ENCODE measurements at regions not wholly inside any gene's neighbourhood (a gene's known extent, or its start where the extent isn't known, plus 50 kb on each side); places are given as distances from the start of the nearest gene placed in this dataset.
"Not testable (repeated sequence)": the region's sequence is repeated elsewhere in the genome, so short reads cannot be mapped to it uniquely, and the experiment has no call there.

DNA sequence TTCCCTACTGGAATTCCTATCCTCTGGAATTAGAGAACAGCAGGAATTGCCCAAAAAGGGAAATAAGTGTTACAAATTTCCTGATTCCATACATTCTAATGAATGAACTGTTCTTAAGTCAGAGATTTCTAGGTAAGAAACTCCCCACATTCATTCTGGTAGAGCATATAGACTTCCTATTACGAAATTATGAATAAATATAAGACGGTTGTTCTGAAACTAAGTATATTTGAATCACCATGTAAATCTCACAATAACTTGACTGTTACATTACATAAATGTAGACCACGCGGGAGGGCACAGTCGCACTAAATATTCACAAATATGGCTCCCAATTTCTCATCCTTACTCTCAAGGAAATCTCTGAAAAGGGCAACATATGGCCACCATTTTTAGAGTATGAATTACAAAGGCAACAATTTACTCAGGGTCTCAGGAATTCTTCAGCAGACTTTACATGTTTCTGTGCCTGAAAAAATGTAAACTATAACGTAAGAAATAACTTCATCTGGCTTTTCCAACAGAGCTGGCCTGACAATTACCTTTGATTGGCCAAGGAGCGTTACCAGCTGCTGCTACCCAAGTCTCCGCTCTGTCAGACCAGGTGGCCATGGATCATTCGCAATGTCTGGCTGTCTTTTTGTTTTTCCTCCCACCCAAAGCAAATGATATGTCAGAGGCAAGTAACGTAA lies 115.8 kb downstream of the MPP7 start:
- DNase-seq (ENCODE audit: low read depth in 3 of 3), result no peak

DNA sequence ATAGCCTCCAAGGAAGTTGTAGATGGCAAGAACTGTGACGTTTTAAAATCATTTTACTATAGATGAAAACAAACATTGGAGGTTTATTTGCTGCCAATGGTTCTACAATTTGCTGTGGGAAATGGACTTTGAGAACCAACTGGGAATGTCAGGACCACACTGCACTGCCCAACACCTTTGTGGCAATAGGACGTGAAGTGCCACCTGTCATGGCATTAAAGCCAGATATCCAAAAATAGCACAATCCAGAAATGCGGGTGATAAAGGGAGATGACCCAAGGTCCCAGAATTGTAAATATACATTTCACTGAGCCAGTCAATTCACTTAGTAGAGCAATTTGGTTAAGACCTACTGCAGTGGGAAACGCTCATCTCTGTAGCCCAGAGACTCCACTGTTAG lies 116.4 kb downstream of the MPP7 start:
- DNase-seq (ENCODE audit: low read depth in 3 of 3), result no peak

DNA sequence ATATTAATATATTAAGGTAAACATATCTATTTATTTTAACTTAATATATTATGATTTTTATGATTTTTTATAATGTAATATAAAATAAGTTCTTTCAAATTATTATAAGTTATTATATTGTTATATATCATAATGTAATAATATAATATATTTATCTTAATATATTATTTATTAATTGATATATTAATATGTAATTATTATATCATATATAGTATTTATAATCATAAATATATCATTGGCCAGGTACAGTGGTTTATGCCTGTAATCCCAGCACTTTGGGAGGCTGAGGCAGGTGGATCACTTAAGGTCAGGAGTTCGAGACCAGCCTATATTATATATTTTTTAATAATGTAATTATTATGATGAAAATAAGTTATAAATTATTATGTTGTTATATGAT lies 118.1 kb downstream of the MPP7 start:
- no peak for DNase-seq (ENCODE audit: low read depth in 3 of 3)

DNA sequence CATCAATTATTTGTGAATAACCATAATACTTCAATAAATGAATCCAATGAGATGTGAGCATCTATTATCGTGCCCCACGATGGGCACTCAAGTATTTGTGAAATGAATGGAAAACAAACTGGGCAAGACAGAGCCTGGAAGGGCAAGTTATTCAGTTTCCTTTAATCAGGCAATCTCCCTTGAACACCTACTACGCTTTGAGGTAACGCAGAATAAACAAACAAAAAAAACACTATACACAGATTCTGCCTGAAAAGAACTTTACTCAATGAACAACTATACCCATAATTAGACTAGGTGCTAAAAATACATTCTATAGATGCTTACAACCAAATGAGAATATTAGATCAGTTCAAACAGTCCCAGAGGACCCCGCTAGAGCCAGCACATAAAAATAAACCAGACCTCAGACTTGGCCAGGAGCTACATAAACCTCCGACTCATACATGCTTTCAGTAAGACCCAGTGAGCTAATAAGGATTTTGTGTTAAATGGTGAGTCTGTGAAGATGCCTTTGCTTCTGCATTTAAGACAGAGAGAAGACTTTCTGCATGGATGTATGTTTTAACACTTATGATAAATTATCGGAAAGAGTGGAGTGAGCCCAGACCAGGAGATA lies 121.3 kb downstream of the MPP7 start:
- no peak for DNase-seq (ENCODE audit: low read depth in 3 of 3)

DNA sequence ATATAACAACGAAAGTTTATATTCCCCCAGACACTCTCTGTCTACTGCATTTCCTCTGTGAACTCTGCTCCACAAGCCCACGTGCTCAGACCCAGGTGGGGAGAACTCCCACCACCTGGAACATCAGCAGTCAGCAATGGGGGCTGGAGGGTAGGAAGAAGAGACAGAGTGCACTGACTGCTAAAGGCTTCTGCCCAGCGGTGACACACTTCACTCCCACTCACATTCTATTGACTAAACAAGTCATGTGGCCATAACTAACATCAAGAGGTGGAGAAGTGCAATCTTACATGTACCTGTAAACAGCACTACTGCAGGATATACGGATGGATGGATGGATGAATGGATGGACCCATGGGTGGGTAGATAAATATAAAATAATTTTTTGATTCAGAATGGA lies 122.2 kb downstream of the MPP7 start:
- peak in 2 of 3 experiments; percentile 5 to 15 for DNase-seq (ENCODE audit: low read depth in 3 of 3)

DNA sequence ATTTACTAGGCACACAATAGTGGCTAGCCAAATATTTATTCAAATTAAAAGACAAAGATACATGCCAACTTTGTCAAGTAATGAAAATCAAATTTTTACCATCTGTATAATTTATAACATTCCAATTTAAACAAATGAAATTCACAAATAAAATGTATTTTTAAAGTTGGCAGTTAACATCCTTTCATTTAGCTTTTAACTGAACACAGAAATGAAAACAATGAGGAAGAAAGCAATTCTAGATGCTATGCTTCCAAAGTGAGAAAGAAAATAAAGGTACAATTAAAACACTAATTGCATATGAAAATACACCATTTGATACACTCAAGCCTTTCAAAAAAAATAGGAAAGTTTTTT lies 123.1 kb downstream of the MPP7 start:
- no peak for DNase-seq (ENCODE audit: low read depth in 3 of 3)

DNA sequence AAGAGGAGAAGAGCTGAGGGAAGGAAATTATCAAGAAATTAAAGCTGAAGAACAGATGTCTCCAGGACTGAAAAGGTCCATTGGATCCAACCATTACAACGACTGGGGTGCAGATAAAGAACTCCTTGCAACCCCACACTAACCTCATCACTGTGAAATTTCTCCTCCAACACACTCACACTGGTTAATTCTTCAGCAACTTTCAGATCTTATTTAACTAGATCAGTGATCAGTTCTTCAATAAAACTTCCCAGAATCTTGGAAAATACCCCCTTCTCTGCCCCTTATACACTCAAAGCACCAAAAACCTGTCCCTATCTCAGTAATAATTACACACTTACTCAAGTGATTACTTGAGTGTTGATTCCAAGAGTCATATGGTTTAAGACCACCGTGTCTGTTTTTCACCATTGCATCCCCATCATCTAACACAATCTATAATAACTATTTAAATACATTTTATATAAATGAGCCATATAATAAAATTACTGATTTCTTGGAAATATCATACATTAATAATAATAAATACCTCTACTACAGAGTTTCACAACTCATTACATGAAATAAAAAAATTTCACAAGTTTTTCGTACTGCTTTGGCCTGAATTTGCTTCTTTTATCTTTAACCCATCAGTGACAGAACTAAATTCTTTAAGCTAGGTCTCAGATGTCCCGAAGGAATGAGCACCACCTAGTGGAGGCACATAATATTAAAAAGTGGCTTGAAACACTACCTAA lies 123.7 kb downstream of the MPP7 start:
- DNase-seq (ENCODE audit: low read depth in 3 of 3), result no peak

DNA sequence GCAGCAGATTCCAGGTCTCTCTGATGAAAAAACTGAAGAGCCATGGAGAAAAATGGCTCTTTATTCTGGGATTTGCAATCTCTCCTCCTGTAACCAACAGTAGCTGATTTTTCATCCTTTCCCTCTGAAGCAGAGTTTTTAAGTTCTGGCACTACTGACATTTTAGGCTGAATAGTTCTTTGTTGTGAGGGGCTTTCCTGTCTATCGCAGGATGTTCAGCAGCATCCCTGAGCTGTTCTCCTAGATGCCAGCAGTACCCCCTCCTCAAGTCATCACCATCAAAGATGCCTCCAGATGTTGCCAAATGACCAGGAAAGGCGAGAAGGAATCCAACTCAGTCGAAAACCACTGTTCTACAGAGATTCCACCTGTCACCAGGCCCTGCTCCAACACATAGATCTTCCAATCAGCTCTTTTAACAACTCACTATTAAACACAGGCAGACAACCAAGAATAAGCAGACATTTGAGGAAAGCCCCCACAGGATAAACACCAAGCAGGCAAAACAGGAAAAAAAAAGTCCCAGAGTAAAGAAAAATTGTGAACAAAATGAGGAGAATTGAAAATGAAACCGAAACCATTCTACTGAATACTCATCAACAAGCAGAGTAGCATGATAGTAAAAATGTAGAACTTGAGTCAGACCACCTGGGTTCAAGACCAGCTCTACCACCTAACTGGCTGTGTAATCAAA lies 124.8 kb downstream of the MPP7 start:
- DNase-seq (ENCODE audit: low read depth in 3 of 3), result peak in 1 of 3 experiments; percentile 1

DNA sequence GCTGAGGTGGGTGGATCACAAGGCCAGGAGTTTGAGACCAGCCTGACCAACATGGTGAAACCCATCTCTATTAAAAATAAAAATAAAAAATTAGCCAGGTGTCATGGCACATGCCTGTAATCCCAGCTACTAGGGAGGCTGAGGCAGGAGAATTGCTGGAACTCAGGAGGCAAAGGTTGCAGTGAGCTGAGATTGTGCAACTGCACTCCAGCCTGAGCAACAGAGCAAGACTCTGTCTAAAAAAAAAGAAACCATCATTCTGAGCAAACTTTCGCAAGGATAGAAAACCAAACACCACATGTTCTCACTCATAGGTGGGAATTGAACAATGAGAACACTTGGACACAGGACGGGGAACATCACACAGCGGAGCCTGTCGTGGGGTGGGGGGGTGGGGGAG lies 126.4 kb downstream of the MPP7 start:
- DNase-seq (ENCODE audit: low read depth in 3 of 3), result not testable (repeated sequence)

DNA sequence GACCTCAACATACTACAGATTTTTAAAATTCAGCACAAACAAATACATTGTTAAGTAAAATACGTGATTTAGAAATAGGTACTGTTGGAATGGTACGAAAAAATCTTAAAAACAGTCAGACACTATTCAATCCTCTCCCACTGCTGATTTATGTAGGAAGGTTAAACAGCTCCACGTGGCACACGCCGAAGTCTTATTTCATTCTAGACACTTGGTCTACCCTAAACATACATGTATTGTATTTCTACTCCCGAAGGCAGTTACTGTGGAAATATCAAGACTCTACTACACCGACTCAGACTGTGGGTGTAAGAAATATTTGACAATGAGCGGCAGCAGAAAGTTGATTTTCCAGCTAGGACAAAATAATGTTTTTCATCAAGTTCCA lies 130.6 kb downstream of the MPP7 start:
- no peak for DNase-seq (ENCODE audit: low read depth in 3 of 3)

DNA sequence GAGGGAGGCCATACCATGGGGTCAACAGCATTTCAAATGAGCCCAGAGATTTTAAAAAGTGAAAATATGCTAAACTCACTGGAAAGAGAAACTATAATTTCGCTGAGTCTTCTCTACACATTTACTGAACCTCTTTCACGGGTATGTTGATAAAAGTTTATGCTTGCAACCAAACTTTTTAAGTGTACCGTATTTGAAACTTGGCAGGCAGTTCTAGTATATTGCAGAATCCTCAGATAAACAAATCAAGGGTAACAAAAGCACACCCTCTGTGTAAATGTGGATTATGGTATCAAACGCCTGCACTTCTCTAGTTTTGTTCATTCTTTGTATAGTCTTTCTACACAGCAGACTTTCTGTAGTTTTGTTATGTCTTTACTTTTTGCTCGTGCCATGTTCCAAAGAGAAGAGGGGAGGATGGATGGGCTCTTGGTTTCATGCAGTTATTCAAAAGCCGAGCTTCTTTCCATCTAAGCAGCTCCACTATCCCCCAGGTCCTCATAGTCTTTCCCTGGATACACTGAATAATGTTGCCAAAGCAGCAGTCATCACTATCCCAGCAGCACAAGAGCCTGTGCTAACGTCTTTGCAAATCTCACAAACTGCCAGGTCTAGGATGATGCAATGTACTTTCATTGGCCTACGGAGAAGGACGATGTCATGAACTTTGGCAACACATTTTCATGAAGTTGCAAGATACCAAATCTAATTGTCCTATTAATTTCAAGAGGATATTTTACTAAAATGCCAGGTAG lies 131.2 kb downstream of the MPP7 start:
- no peak for DNase-seq (ENCODE audit: low read depth in 3 of 3)

DNA sequence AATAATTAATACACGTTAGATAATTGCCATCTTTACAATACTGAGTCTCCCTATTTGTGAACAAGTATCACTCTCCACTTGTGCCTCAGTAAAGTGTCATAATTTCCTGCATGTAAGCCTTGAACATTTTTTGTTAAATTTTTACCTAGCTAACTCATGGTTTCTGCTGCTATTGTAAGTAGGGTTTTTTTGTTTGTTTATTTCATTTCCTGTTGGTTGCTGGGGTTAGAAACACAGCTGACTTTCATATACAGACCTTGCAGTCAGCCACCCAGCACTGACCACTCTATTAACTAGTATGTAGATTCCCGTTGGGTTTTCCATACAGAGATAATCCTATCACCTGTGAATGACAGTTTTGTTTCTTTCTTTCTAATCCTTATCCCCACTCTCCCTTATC lies 133.3 kb downstream of the MPP7 start:
- DNase-seq (ENCODE audit: low read depth in 3 of 3), result no peak

DNA sequence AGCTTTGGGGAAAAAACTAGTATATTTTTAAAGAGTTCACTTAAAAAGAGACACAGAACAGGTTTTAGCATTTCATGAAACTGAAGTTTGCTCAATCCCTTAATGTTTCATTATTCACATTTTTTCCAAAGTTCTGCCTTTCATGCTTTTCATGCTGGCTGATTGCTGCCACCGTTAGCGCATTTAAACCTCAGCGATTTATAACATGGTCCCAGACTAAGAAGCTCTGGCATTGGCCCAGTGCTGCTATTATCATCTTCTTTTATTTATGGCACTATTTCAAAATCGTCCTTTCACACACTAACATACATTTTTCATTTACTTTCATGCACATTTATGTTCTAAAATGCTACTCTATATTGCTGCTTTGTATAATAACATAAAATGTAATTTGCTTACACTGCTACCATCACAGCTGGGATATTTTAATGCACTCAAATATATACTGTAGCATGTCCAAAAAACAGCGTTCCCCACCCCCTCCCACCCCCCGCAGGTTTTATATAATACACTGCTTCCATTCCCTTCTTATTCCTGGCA lies 141.9 kb downstream of the MPP7 start:
- no peak for DNase-seq (ENCODE audit: low read depth in 3 of 3)

DNA sequence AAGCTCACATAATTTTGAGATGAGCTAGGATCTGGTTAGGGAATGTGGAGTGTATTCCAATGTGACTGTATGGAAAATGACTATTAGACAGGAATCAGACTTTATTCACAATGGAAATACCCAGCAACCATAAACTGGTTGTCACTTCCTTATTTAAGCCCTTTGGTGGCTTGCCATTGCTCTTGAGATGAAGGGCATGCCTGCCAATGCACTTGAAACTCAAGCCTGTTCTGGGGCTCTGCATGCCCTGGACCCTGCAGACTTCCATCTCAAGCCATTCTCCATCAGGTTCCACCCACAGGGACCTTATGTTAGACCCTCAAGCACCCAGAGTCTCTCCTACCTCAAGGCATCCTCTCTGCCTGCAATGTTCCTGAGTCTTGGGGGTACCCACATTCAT lies 145.5 kb downstream of the MPP7 start:
- DNase-seq (ENCODE audit: low read depth in 3 of 3), result no peak

DNA sequence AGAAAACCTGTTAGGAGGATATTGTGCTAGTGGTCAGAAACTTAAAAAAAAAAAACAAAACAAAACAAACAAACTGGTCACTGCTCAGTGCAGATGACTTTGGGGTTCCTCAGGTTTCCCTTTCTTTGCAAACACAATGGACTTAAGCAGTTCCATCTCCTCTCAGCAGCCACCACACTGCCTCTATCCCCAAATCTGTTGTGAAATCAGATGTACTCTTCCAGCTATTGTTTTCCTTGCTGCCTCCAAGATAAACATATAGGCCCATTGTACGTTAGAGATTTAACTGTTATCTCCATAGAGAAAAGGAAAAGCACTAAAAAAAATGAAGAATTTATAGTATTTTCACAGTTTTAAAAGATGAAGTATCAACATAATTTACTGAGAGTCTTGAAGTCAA lies 147.1 kb downstream of the MPP7 start:
- DNase-seq (ENCODE audit: low read depth in 3 of 3), result no peak

DNA sequence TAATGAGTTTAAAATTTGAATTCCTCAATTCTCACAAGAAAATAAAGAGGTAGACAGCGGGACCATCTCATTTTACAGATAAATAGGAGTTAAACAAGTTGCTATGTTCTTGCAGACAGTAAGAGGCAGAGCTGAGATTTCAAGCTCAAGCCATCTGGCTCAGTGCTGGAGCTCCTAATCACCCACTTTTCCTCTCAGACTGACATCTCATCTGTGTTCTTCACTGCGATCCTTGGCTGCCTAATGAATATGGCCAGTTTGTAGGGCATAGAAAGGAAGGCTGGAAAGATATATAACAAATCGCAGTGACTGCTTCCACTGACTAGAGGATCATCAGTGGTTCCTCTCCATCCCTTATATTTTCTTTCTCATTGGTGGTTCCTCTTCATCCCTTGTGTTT lies 151.2 kb downstream of the MPP7 start:
- DNase-seq (ENCODE audit: low read depth in 3 of 3), result no peak

DNA sequence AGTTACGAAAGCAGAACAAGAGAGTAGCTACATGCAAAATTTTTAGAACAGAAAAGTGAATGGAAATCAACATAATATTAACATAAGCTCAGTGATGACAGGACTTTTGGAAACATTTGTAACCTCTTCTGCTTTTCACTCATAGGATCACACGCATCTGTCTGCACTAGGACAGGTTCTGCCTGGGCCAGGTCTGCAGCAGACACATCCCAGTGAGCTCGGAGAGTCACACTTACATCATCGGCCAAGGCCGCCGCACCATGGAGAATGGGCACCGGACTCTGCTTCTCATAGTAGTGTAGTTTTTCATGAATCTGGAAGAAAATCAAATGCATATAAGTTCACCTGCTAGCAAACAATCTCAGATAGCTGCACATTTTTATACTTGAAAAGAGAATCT lies 150.9 kb upstream of the ODAD2 start:
- DNase-seq (ENCODE audit: low read depth in 3 of 3), result no peak

DNA sequence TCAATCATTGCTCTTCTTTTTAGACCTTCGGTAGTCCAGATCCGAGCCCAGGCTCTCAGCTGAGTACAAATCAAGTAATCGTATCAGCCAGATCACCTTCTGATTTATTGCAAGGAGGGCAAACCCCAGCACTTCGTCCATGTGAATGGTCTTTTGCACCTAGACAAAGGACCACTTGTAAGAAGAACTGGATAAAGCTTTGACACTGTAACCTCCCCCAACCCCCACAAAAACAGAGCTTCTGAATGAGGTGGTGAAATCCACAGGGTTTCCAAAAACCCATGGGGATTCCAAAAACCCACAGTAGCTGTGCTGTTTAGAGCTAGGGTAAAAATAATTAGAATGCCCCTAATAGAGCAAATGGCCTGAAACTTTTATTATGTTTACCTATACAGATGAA lies 148.8 kb upstream of the ODAD2 start:
- no peak for DNase-seq (ENCODE audit: low read depth in 3 of 3)

DNA sequence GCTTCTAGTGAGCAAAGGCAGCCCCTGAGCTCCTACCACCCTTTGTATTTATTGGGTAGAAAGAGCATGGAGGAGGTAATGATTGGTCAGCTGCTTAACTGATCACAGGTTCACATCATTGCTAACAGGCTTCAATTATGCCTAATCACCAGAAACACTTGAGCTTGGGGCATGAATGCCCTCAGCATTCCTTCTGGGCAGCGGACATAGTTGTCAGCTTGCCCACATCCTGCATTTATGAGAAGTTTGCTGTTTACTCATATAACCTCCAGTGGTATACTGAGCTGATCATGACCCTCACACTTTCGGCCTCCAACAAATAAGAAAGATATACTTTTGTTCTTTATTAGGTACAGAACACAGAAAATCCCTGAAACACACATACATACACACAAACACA lies 140.3 kb upstream of the ODAD2 start:
- no peak for DNase-seq (ENCODE audit: low read depth in 3 of 3)

DNA sequence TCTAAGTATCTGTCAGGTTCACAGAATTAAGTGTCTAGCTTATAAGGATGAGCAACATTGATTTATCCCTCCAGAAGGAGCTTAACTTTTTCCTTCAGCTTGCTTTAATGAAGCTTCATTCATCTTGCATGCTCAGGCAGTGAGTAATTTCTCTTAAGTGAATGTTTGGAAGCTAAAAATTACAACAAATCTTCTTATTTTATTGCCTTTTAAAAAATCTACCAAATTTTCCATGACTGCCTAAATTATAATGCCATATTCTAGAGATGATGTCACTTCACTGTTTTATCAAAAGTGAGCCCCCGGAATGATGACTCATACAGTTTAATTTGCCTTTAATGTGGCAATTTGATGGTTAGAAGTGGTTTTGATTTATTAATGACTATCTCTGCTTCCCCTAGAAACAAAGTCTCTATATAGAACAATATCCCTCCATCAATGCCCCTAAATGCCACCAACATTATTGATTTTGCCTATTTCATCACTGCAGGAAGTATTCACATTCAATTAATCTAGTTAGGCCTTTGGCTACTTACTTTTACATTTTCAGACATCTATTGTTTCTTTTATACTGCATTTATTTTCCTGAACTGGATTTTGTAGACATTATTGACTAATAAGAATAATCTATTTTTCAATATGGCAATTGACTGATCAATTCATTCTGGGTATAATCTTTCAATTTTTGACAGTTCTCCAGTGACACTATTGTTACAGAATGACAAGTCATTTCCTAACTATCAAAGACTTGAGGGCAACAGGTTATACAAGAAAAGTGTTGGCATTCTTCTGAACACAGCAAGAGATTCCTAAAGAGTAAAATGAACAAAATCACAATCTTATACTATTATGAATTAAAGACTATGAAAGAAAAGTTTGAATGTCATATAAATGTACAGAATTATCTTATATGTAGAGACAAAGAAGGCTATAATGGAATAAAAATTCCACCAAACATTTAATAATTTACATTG lies 139.3 kb upstream of the ODAD2 start:
- DNase-seq (ENCODE audit: low read depth in 3 of 3), result no peak

DNA sequence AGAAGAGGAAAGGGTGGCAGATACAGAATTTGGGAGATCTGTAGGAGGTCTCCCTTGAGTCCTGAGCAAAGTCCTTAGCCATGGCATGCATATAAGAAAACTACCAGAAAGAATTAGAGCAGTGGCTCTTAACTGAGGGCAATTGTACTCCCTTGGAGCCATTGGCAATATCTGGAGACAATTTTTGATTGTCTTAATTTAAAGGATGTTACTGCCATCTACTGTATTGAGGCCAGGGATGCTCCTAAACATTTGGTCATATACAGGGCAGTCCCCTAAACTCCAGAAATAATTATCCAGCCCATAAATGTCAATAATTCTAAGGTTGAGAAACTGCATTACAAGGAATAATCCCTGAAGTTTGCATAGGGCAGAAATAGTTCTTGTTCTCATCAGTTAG lies 136.4 kb upstream of the ODAD2 start:
- no peak for DNase-seq (ENCODE audit: low read depth in 3 of 3)

Measured in stimulated activated CD4-positive, alpha-beta T cell treated with anti-CD3 and anti-CD28 coated beads, TNF-alpha, amount 100 ng/mL, for 4 hours (primary cell).